NB4 (cell line): ENCODE measurements at regions not wholly inside any gene's neighbourhood (a gene's known extent, or its start where the extent isn't known, plus 50 kb on each side); places are given as distances from the start of the nearest gene placed in this dataset.

ENCODE experiments used
- DNase-seq: peaks from one replicate; pipeline ENCODE4 v3.0.0; 2010; ENCODE audit warnings: low read depth
- H3K4me3 ChIP-seq: one replicate; pipeline ENCODE4 v1.5.1; 2011; ENCODE audit warnings: mild to moderate bottlenecking, low read depth, low read length, moderate library complexity
- MYC ChIP-seq: IDR thresholded peaks from 2 replicates; pipeline ENCODE4 v1.6.1; 2011; ENCODE audit warnings: low read depth, low read length
- POLR2A ChIP-seq: IDR thresholded peaks from 2 replicates; pipeline ENCODE4 v1.6.1; 2011; ENCODE audit warnings: mild to moderate bottlenecking; ENCODE audit not compliant: insufficient read length; ENCODE audit errors: extremely low read depth
- TF ChIP-seq, protein P1 (sequence below): IDR thresholded peaks from 2 replicates; pipeline ENCODE4 v1.6.1; 2011; ENCODE audit warnings: low read depth, low read length
- TF ChIP-seq, protein P2 (sequence below): IDR thresholded peaks from one replicate; pipeline ENCODE4 v1.5.1; 2012; ENCODE audit warnings: low read depth, low read length

DNA sequence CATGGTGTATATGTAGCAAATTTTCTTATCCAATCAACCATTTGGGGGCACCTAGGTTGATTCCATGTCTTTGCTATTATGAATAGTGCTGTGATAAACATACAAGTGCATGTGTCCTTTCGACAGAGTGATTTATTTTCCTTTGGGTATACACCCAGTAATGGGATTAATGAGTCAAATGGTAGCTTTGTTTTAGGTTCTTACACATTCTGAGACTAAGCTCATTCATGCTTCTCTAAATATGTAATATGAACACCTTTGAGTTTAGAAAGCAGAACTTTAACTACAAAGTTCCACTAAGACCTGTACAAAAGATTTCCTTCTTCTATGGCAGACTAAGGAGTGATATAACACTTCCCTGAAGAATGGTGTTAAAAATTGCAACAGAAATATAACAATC lies 627.0 kb downstream of the KCNA4 start:
- no peak for TF ChIP-seq MYC
- no peak for TF ChIP-seq POLR2A
- TF ChIP-seq, protein P1, sequence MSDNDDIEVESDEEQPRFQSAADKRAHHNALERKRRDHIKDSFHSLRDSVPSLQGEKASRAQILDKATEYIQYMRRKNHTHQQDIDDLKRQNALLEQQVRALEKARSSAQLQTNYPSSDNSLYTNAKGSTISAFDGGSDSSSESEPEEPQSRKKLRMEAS, result no peak
- TF ChIP-seq, protein P2, sequence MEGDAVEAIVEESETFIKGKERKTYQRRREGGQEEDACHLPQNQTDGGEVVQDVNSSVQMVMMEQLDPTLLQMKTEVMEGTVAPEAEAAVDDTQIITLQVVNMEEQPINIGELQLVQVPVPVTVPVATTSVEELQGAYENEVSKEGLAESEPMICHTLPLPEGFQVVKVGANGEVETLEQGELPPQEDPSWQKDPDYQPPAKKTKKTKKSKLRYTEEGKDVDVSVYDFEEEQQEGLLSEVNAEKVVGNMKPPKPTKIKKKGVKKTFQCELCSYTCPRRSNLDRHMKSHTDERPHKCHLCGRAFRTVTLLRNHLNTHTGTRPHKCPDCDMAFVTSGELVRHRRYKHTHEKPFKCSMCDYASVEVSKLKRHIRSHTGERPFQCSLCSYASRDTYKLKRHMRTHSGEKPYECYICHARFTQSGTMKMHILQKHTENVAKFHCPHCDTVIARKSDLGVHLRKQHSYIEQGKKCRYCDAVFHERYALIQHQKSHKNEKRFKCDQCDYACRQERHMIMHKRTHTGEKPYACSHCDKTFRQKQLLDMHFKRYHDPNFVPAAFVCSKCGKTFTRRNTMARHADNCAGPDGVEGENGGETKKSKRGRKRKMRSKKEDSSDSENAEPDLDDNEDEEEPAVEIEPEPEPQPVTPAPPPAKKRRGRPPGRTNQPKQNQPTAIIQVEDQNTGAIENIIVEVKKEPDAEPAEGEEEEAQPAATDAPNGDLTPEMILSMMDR, result no peak
- no peak overlapping the region for H3K4me3 ChIP-seq
- no peak for DNase-seq

DNA sequence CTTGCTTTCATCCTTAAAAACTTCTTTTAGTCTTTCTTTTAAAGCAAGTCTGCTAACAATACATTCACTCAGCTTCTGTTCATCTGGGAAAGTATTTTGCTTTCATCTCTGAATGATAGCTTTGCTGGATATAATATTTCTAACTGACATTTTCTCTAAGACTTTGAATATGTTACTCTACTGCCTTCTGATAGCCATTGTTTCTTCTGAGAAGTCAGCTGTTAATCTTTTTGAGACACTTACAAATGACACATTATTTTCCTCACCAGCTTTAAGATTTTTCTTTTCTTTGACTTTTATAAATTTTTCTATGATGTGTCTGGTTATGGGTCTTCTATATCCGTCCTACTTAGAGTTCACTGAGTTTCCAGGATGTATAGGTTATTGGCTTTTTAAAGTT lies 643.1 kb downstream of the KCNA4 start:
- TF ChIP-seq, protein P1, result no peak
- TF ChIP-seq MYC (no peak), POLR2A (no peak)
- TF ChIP-seq, protein P2, result no peak
- no peak overlapping the region for H3K4me3 ChIP-seq
- DNase-seq, result no peak

DNA sequence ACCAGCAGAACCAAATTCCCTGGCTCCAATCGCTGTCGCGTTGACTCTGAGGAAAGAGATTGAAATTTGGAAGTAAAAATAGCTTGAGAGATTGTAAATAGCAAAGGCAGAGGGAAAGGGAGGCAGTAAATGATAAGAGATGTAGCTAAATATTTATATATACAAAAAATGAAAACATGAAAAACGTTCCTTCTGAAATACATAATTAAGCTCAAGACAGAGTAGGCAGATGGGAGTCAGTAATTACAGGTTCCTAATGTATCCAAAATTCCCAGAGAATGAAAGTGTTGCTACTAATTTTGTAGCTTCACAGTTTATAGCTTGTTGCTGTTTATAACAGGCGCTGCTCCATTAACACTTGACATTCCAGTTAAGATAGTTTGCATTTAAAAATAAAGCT lies 648.7 kb downstream of the KCNA4 start:
- no peak overlapping the region for H3K4me3 ChIP-seq
- TF ChIP-seq, protein P1, result no peak
- TF ChIP-seq, protein P2, result no peak
- TF ChIP-seq MYC (no peak), POLR2A (no peak)
- no peak for DNase-seq

DNA sequence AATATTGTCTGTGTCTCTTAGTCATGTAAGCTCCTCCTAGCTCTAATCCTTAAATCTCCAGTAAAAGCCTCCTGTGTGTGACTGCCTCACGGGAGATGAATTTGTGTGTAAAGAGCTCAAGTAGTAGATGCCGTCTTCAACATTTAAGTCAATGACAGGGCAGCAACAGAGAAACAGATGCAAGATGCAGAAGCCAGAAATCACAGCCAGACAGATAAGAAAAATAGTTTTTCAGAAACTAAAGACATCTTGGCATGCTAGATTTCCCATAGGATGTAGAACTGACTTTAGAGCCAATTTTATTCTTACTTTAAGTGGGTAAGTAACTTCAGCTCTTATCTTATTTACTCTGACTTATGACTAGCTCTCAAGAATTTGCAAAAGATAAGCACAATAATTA lies 652.8 kb downstream of the KCNA4 start:
- TF ChIP-seq MYC (no peak), POLR2A (no peak)
- TF ChIP-seq, protein P2, result no peak
- TF ChIP-seq, protein P1, result no peak
- H3K4me3 ChIP-seq, result no peak overlapping the region
- no peak for DNase-seq

DNA sequence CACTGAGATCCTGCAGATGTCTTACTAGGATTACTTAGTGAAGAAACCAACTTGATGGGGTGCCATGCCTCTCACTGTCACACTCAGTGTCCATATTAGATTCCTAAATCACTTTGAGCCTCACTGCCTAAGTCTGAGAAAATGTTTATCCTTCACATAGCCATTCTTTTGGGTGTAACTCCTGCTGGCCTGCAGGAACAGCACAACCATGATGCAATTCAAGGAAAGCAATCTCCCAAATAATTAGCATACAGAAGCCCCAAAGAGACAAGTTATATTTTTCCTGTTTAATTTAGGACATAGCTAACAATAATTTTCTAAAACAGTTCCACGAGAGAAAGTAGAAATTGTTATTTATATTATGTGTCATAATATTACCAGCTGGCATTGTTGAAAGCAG lies 655.5 kb downstream of the KCNA4 start:
- TF ChIP-seq MYC (no peak), POLR2A (no peak)
- TF ChIP-seq, protein P2, result no peak
- TF ChIP-seq, protein P1, result no peak

DNA sequence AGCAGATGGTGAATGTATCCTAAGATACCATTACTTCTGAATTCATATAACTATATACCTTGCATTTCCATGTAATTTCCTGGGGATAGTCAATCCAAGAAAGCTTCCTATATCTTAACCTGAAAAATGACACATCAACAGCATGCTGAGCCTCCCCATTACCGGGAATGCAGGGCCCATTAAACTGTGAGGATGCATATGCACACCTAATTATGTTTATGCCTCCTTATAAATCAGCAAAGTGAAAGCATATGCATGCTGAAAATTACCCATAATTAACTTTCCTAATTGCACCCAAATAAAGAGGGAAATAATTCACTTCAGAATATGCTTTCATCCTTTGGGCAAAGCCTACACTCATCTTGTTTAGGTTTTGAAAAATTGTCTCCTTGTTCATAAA lies 663.0 kb downstream of the KCNA4 start:
- DNase-seq, result no peak
- TF ChIP-seq, protein P2, result no peak
- TF ChIP-seq MYC, result no peak
- TF ChIP-seq POLR2A, result no peak
- H3K4me3 ChIP-seq, result no peak overlapping the region

More for the DNA sequence above, 655.5 kb downstream of the KCNA4 start:
- no peak overlapping the region for H3K4me3 ChIP-seq
- DNase-seq, result no peak
